ENCODE measurements at regions not wholly inside any gene's neighbourhood (a gene's known extent, or its start where the extent isn't known, plus 50 kb on each side); places are given as distances from the start of the nearest gene placed in this dataset.

DNA sequence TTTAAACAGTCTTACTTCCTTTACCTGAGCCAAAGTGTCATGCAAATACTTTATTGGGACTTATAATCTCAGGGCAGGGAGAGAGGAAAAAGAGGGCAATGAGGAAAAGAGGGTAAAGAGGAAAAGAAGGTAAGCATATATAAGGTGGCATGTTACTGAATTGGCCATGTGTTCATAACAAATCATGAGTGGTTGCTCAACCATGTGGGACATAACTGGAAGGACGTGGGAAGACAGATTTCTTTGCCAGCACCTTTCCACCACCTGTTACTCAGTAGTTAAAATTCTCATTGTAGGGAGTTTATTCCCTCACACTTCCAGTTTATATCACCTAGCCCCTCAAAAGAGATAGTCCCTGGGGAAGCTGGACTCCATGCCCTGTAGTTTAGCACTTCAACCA is 54.7 kb upstream of the TPRG1 start:
- no peak for TF ChIP-seq CTCF (IDR thresholded peaks at IDR 0.05)
- TF ChIP-seq, protein P1, sequence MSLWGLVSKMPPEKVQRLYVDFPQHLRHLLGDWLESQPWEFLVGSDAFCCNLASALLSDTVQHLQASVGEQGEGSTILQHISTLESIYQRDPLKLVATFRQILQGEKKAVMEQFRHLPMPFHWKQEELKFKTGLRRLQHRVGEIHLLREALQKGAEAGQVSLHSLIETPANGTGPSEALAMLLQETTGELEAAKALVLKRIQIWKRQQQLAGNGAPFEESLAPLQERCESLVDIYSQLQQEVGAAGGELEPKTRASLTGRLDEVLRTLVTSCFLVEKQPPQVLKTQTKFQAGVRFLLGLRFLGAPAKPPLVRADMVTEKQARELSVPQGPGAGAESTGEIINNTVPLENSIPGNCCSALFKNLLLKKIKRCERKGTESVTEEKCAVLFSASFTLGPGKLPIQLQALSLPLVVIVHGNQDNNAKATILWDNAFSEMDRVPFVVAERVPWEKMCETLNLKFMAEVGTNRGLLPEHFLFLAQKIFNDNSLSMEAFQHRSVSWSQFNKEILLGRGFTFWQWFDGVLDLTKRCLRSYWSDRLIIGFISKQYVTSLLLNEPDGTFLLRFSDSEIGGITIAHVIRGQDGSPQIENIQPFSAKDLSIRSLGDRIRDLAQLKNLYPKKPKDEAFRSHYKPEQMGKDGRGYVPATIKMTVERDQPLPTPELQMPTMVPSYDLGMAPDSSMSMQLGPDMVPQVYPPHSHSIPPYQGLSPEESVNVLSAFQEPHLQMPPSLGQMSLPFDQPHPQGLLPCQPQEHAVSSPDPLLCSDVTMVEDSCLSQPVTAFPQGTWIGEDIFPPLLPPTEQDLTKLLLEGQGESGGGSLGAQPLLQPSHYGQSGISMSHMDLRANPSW (CRISPR knock-in tag; conservative IDR thresholded peaks at IDR 0.05; ENCODE audit: low read depth), result no peak
- no peak for TF ChIP-seq SMAD3 (CRISPR knock-in tag; IDR thresholded peaks at IDR 0.05; ENCODE audit: borderline replicate concordance)
- TF ChIP-seq MAX (CRISPR knock-in tag; IDR thresholded peaks at IDR 0.05), result no peak
- TF ChIP-seq ZNF121 (CRISPR knock-in tag; IDR thresholded peaks at IDR 0.05), result no peak
- TF ChIP-seq, protein P2, sequence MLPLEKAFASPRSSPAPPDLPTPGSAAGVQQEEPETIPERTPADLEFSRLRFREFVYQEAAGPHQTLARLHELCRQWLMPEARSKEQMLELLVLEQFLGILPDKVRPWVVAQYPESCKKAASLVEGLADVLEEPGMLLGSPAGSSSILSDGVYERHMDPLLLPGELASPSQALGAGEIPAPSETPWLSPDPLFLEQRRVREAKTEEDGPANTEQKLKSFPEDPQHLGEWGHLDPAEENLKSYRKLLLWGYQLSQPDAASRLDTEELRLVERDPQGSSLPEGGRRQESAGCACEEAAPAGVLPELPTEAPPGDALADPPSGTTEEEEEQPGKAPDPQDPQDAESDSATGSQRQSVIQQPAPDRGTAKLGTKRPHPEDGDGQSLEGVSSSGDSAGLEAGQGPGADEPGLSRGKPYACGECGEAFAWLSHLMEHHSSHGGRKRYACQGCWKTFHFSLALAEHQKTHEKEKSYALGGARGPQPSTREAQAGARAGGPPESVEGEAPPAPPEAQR (CRISPR knock-in tag; IDR thresholded peaks at IDR 0.05), result no peak
- TF ChIP-seq, protein P3, sequence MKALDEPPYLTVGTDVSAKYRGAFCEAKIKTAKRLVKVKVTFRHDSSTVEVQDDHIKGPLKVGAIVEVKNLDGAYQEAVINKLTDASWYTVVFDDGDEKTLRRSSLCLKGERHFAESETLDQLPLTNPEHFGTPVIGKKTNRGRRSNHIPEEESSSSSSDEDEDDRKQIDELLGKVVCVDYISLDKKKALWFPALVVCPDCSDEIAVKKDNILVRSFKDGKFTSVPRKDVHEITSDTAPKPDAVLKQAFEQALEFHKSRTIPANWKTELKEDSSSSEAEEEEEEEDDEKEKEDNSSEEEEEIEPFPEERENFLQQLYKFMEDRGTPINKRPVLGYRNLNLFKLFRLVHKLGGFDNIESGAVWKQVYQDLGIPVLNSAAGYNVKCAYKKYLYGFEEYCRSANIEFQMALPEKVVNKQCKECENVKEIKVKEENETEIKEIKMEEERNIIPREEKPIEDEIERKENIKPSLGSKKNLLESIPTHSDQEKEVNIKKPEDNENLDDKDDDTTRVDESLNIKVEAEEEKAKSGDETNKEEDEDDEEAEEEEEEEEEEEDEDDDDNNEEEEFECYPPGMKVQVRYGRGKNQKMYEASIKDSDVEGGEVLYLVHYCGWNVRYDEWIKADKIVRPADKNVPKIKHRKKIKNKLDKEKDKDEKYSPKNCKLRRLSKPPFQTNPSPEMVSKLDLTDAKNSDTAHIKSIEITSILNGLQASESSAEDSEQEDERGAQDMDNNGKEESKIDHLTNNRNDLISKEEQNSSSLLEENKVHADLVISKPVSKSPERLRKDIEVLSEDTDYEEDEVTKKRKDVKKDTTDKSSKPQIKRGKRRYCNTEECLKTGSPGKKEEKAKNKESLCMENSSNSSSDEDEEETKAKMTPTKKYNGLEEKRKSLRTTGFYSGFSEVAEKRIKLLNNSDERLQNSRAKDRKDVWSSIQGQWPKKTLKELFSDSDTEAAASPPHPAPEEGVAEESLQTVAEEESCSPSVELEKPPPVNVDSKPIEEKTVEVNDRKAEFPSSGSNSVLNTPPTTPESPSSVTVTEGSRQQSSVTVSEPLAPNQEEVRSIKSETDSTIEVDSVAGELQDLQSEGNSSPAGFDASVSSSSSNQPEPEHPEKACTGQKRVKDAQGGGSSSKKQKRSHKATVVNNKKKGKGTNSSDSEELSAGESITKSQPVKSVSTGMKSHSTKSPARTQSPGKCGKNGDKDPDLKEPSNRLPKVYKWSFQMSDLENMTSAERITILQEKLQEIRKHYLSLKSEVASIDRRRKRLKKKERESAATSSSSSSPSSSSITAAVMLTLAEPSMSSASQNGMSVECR (CRISPR knock-in tag; IDR thresholded peaks at IDR 0.05; ENCODE audit: borderline replicate concordance), result no peak
- no peak for TF ChIP-seq PRDM15 (CRISPR knock-in tag; IDR thresholded peaks at IDR 0.05)
- TF ChIP-seq GABPB1 (CRISPR knock-in tag; IDR thresholded peaks at IDR 0.05), result no peak
- no peak for TF ChIP-seq ATF3 (CRISPR knock-in tag; conservative IDR thresholded peaks at IDR 0.05)
- TF ChIP-seq HMGXB4 (CRISPR knock-in tag; IDR thresholded peaks at IDR 0.05), result no peak
- TF ChIP-seq JUN (CRISPR knock-in tag; IDR thresholded peaks at IDR 0.05), result no peak
- no peak for TF ChIP-seq USF2 (CRISPR knock-in tag; IDR thresholded peaks at IDR 0.05)
- TF ChIP-seq OVOL2 (CRISPR knock-in tag; IDR thresholded peaks at IDR 0.05; ENCODE audit: borderline replicate concordance), result no peak

All from WTC11 (cell line).